ENCODE measurements at regions not wholly inside any gene's neighbourhood (a gene's known extent, or its start where the extent isn't known, plus 50 kb on each side); places are given as distances from the start of the nearest gene placed in this dataset.

GRCh38 chr2:45253151-45253550 is 243.9 kb upstream of the SIX2 start:
- DNase-seq: peak; percentile 63

- no peak for DNase-seq
Observed at GRCh38 chr2:45250176-45250575, 240.9 kb upstream of the SIX2 start.

GRCh38 chr2:45248214-45248613 is 239.0 kb upstream of the SIX2 start:
- no peak for DNase-seq

- no peak for DNase-seq
Observed at GRCh38 chr2:45244928-45245327, 235.7 kb upstream of the SIX2 start.

- peak; percentile 75 for DNase-seq
Observed at GRCh38 chr2:45242161-45242741, 233.0 kb upstream of the SIX2 start.

GRCh38 chr2:45241061-45241561 is 231.9 kb upstream of the SIX2 start:
- peak; percentile 54 for DNase-seq

- peak; percentile 98 for DNase-seq
Observed at GRCh38 chr2:45237850-45238542, 228.7 kb upstream of the SIX2 start.

- DNase-seq: no peak
Observed at GRCh38 chr2:45237128-45237527, 227.9 kb upstream of the SIX2 start.

- no peak for DNase-seq
Observed at GRCh38 chr2:45236268-45236667, 227.0 kb upstream of the SIX2 start.

GRCh38 chr2:45233301-45233700 is 224.0 kb upstream of the SIX2 start:
- DNase-seq: no peak

- no peak for DNase-seq
Observed at GRCh38 chr2:45232818-45233217, 223.6 kb upstream of the SIX2 start.

GRCh38 chr2:45229411-45229810 is 220.2 kb upstream of the SIX2 start:
- no peak for DNase-seq

GRCh38 chr2:45227347-45227746 is 218.1 kb upstream of the SIX2 start:
- DNase-seq: no peak

- DNase-seq: no peak
Observed at GRCh38 chr2:45224993-45225380, 215.7 kb upstream of the SIX2 start.

- no peak for DNase-seq
Observed at GRCh38 chr2:45224321-45224992, 215.2 kb upstream of the SIX2 start.

GRCh38 chr2:45223531-45223930 is 214.3 kb upstream of the SIX2 start:
- no peak for DNase-seq

- peak; percentile 34 for DNase-seq
Observed at GRCh38 chr2:45220227-45220626, 211.0 kb upstream of the SIX2 start.

GRCh38 chr2:45218931-45219339 is 209.7 kb upstream of the SIX2 start:
- no peak for DNase-seq

- no peak for DNase-seq
Observed at GRCh38 chr2:45218297-45218696, 209.0 kb upstream of the SIX2 start.

GRCh38 chr2:45216118-45216517 is 206.9 kb upstream of the SIX2 start:
- no peak for DNase-seq

- no peak for DNase-seq
Observed at GRCh38 chr2:45214550-45214949, 205.3 kb upstream of the SIX2 start.

- DNase-seq: peak; percentile 50
Observed at GRCh38 chr2:45212953-45213635, 203.8 kb upstream of the SIX2 start.

GRCh38 chr2:45211636-45212035 is 202.4 kb upstream of the SIX2 start:
- DNase-seq: no peak
